HEK293T (cell line): ENCODE measurements at regions not wholly inside any gene's neighbourhood (a gene's known extent, or its start where the extent isn't known, plus 50 kb on each side); places are given as distances from the start of the nearest gene placed in this dataset.

ENCODE experiments used
- ARNT ChIP-seq: fragments of 450-650 bp; IDR thresholded peaks from 2 replicates; pipeline ENCODE4 v1.6.1; 2017; ENCODE audit warnings: mild to moderate bottlenecking
- BHLHE40 ChIP-seq: fragments of 450-650 bp; IDR thresholded peaks from 2 replicates; pipeline ENCODE4 v1.6.1; 2016; ENCODE audit warnings: mild to moderate bottlenecking, moderate library complexity, borderline replicate concordance
- CTBP1 ChIP-seq: fragments of 450-650 bp; IDR thresholded peaks from 2 replicates; pipeline ENCODE4 v1.6.1; 2016; ENCODE audit warnings: borderline replicate concordance
- ELF4 ChIP-seq: fragments of 450-650 bp; IDR thresholded peaks from 2 replicates; pipeline ENCODE4 v1.6.1; 2017; ENCODE audit warnings: antibody characterized with exemption
- FOXA1 ChIP-seq: fragments of 450-650 bp; IDR thresholded peaks from 2 replicates; pipeline ENCODE4 v1.6.1; 2016; ENCODE audit warnings: mild to moderate bottlenecking
- FOXK2 ChIP-seq: fragments of 450-650 bp; IDR thresholded peaks from 2 replicates; pipeline ENCODE4 v1.6.1; 2016; ENCODE audit warnings: mild to moderate bottlenecking
- FOXM1 ChIP-seq: fragments of 450-650 bp; IDR thresholded peaks from 2 replicates; pipeline ENCODE4 v1.6.1; 2017; ENCODE audit warnings: mild to moderate bottlenecking, borderline replicate concordance
- TARDBP ChIP-seq: fragments of 450-650 bp; IDR thresholded peaks from 2 replicates; pipeline ENCODE4 v1.6.1; 2016
- ZNF384 ChIP-seq: fragments of 450-650 bp; IDR thresholded peaks from 2 replicates; pipeline ENCODE4 v1.6.1; 2016
- TF ChIP-seq, protein P1 (sequence below): fragments of 450-650 bp; IDR thresholded peaks from 2 replicates; pipeline ENCODE4 v1.6.1; 2016

DNA sequence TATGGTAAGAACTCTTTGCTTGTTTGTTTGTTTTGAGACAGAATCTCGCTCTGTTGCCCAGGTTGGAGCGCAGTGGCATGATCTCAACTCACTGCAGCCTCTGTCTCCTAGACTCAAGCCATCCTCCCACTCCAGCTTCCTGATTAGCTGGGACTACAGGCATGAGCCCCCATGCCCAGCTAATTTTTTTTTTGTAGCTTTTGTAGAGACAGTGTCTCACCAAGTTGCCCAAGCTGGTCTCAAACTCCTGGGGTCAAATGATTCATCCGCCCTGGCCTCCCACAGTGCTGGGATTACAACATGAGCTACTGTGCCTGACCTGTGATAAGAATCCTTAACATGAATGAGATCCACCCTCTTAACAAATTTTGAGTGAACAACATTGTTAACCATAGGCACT is 183.9 kb upstream of the TSHZ3 start:
- TF ChIP-seq CTBP1 (no peak), FOXM1 (no peak), ELF4 (no peak), ARNT (no peak), FOXA1 (no peak), FOXK2 (no peak), TARDBP (no peak), BHLHE40 (no peak), ZNF384 (no peak)
- TF ChIP-seq, protein P1, sequence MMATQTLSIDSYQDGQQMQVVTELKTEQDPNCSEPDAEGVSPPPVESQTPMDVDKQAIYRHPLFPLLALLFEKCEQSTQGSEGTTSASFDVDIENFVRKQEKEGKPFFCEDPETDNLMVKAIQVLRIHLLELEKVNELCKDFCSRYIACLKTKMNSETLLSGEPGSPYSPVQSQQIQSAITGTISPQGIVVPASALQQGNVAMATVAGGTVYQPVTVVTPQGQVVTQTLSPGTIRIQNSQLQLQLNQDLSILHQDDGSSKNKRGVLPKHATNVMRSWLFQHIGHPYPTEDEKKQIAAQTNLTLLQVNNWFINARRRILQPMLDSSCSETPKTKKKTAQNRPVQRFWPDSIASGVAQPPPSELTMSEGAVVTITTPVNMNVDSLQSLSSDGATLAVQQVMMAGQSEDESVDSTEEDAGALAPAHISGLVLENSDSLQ, result no peak
